DND-41 (cell line): ENCODE measurements at regions not wholly inside any gene's neighbourhood (a gene's known extent, or its start where the extent isn't known, plus 50 kb on each side); places are given as distances from the start of the nearest gene placed in this dataset.

Experiments used
- ATAC-seq: fragments of 200-7000 bp; cut with Tn5 transposase; 3 replicates; pipeline ENCODE4 v1.9.1; 2021; ENCODE audit warnings: low read depth; ENCODE audit not compliant: insufficient read depth
- DNase-seq: peaks from one replicate; pipeline ENCODE4 v3.0.0-alpha.2; 2020
- H2AFZ ChIP-seq: 2 replicates; pipeline ENCODE4 v1.6.0; 2012; ENCODE audit warnings: low read depth, low read length
- H3K27ac ChIP-seq: 2 replicates; pipeline ENCODE4 v1.5.1; 2012; ENCODE audit warnings: low read length, inconsistent platforms
- H3K27me3 ChIP-seq: fragments of 200-600 bp; sonication (generic); 2 replicates; pipeline ENCODE4 v1.6.0; 2012; ENCODE audit warnings: low read length, mild to moderate bottlenecking, inconsistent platforms; ENCODE audit not compliant: insufficient read depth, poor library complexity
- H3K36me3 ChIP-seq: 2 replicates; pipeline ENCODE4 v1.5.1; 2012; ENCODE audit warnings: low read length, inconsistent platforms; ENCODE audit not compliant: insufficient read depth
- H3K4me1 ChIP-seq: 2 replicates; pipeline ENCODE4 v1.5.1; 2012; ENCODE audit warnings: mild to moderate bottlenecking, low read length; ENCODE audit not compliant: insufficient read depth
- H3K4me2 ChIP-seq: 2 replicates; pipeline ENCODE4 v1.6.0; 2012; ENCODE audit warnings: mild to moderate bottlenecking, moderate library complexity, low read length, inconsistent platforms; ENCODE audit not compliant: insufficient read depth
- H3K4me3 ChIP-seq, 2 experiments: fragments of 200-600 bp in 1 of 2; shearing (Covaris generic) in 1 of 2; 2 replicates each; pipeline ENCODE4 v1.5.1; 2012 to 2016; ENCODE audit warnings: inconsistent platforms in 2 of 2, low read length in 2 of 2, mild to moderate bottlenecking in 2 of 2, low read depth in 1 of 2, moderate library complexity in 1 of 2
- H3K79me2 ChIP-seq: 2 replicates; pipeline ENCODE4 v1.6.0; 2012; ENCODE audit warnings: low read length, inconsistent platforms; ENCODE audit not compliant: insufficient read depth
- H3K9ac ChIP-seq: 2 replicates; pipeline ENCODE4 v1.6.0; 2012; ENCODE audit warnings: low read depth, mild to moderate bottlenecking, inconsistent platforms, low read length, moderate library complexity
- H3K9me3 ChIP-seq: 2 replicates; pipeline ENCODE4 v1.5.1; 2012; ENCODE audit warnings: low read length, moderate library complexity, mild to moderate bottlenecking, inconsistent platforms; ENCODE audit not compliant: insufficient read depth, severe bottlenecking
- H4K20me1 ChIP-seq: 2 replicates; pipeline ENCODE4 v1.6.0; 2012; ENCODE audit warnings: low read length; ENCODE audit not compliant: insufficient read depth
- EZH2 ChIP-seq: IDR thresholded peaks from 3 replicates; pipeline ENCODE4 v1.6.1; 2012; ENCODE audit warnings: borderline replicate concordance, low read depth, mild to moderate bottlenecking, moderate library complexity, low read length, inconsistent platforms; ENCODE audit not compliant: severe bottlenecking
- TF ChIP-seq, protein P1 (sequence below): IDR thresholded peaks from 2 replicates; pipeline ENCODE4 v1.5.1; 2012; ENCODE audit warnings: borderline replicate concordance, low read length, moderate library complexity, mild to moderate bottlenecking; ENCODE audit not compliant: poor library complexity, severe bottlenecking; ENCODE audit errors: extremely low read depth

DNA sequence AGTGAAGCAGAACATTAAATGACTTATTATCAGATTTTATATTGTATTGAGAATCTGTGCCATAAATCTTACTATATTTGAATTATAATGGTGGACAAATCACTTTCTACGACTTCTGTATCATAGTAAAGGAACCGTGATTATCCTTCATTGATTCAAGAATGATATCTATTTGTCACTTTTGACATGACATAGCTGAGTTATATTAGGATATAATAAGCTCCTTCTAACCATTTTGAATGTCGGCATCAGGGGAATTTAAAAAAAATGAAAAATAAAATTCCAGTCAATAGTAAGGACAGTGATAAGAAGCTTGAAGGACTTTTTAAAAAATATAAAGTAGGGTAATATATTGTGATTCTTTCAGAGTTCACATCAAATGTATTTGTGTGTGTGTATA, 338.9 kb upstream of the ACO1 start:
- Histone ChIP-seq H3K27me3 (no peaks in the 10 kb centered on the region), H2AFZ (no peak overlapping the region), H4K20me1 (no peaks in the 10 kb centered on the region), H3K4me1 (no peaks in the 10 kb centered on the region), H3K4me2 (no peak overlapping the region), H3K9me3 (no peaks in the 10 kb centered on the region), H3K27ac (no peak overlapping the region), H3K36me3 (no peaks in the 10 kb centered on the region), H3K4me3 (no peak overlapping the region), H3K9ac (no peak overlapping the region), H3K79me2 (no peaks in the 10 kb centered on the region)
- ATAC-seq = no peak
- TF ChIP-seq, protein P1, sequence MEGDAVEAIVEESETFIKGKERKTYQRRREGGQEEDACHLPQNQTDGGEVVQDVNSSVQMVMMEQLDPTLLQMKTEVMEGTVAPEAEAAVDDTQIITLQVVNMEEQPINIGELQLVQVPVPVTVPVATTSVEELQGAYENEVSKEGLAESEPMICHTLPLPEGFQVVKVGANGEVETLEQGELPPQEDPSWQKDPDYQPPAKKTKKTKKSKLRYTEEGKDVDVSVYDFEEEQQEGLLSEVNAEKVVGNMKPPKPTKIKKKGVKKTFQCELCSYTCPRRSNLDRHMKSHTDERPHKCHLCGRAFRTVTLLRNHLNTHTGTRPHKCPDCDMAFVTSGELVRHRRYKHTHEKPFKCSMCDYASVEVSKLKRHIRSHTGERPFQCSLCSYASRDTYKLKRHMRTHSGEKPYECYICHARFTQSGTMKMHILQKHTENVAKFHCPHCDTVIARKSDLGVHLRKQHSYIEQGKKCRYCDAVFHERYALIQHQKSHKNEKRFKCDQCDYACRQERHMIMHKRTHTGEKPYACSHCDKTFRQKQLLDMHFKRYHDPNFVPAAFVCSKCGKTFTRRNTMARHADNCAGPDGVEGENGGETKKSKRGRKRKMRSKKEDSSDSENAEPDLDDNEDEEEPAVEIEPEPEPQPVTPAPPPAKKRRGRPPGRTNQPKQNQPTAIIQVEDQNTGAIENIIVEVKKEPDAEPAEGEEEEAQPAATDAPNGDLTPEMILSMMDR = no peak
- TF ChIP-seq EZH2 = no peak
- no peak for DNase-seq

DNA sequence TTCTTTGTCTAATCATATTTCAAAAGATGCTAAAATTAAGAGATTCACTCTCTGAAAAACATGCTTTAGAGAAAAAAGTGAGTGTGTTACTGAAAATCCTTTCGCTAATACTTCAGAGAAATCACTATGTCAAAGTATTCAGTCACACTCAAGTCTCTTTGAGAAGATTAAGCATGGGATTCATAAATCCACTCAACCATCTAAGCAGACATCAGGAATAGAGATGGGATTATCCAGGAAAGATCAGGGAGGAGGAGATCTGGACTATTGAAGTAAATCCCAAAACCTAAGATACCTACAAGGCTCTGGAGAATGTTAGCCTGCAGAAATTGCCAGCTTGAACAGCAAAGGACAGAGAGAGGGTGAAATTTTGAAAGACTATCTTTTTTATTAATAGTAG, 317.2 kb upstream of the ACO1 start:
- Histone ChIP-seq H3K9ac (no peak overlapping the region), H3K36me3 (no peaks in the 10 kb centered on the region), H3K27ac (no peak overlapping the region), H3K4me3 (no peak overlapping the region), H3K4me1 (no peaks in the 10 kb centered on the region), H4K20me1 (no peaks in the 10 kb centered on the region), H3K9me3 (no peaks in the 10 kb centered on the region), H3K79me2 (no peaks in the 10 kb centered on the region), H3K4me2 (no peak overlapping the region), H2AFZ (no peak overlapping the region), H3K27me3 (no peaks in the 10 kb centered on the region)
- ATAC-seq = no peak
- TF ChIP-seq EZH2 = no peak
- TF ChIP-seq, protein P1 = no peak
- no peak for DNase-seq

DNA sequence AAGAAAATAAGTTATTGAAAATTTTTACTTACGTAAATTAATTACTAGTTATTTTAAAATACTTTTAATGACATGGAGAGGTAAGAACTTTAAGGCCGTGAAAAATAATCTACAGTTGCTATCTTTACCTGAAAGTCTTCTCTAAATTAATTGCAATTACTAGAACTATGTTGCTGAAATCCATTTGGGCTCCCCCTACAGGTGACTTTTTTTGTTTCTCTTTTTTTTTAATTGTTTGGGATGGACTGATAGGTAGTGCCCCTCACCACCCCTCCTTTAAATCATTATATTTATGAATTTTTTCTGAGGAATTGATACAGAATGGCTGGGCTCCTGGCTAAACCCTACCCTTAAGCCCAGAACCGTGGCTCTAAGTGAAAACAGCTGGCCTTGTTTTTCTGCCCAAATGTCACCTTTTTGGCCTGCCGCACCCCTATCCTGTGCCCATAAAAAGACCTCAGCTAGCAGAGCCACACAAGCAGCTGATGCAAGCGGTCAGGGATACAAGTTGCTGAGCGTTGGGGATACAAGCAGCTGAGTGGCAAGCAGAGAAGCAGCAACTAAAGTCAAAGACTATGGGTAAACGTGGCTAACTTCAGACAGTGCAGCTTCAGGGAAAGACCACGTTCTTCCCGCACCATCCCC, 315.2 kb upstream of the ACO1 start:
- Histone ChIP-seq H3K9me3 (no peaks in the 10 kb centered on the region), H3K27ac (no peak overlapping the region), H3K4me1 (no peaks in the 10 kb centered on the region), H2AFZ (no peak overlapping the region), H3K9ac (no peak overlapping the region), H3K27me3 (no peaks in the 10 kb centered on the region), H3K79me2 (no peaks in the 10 kb centered on the region), H3K36me3 (no peaks in the 10 kb centered on the region), H3K4me2 (no peak overlapping the region), H3K4me3 (no peak overlapping the region), H4K20me1 (no peaks in the 10 kb centered on the region)
- ATAC-seq (no peak), DNase-seq (no peak)
- no peak for TF ChIP-seq EZH2
- TF ChIP-seq, protein P1 = no peak

DNA sequence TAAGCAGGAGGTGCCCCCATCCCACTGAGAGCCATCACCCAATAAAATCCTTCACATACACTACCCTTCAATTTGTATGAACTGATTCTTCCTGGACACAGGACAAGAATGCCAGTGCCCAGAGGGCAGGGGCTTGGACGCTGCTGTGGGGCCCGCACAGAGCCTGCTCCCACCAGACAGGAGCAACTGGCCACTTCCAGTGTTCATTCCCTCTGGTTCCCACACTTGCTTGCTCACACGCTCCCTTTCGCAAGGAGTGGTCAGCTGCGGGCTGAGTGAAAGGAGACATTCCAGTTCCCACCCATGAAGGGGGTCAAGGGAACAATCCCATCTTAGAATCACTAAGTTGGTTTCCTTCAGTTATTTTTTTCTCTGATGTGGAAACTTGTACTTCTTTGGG, 314.5 kb upstream of the ACO1 start:
- Histone ChIP-seq H3K9ac (no peak overlapping the region), H2AFZ (no peak overlapping the region), H3K36me3 (no peaks in the 10 kb centered on the region), H3K4me3 (no peak overlapping the region), H4K20me1 (no peaks in the 10 kb centered on the region), H3K27ac (no peak overlapping the region), H3K27me3 (no peaks in the 10 kb centered on the region), H3K9me3 (no peaks in the 10 kb centered on the region), H3K4me1 (no peaks in the 10 kb centered on the region), H3K4me2 (no peak overlapping the region), H3K79me2 (no peaks in the 10 kb centered on the region)
- no peak for ATAC-seq
- DNase-seq = no peak
- no peak for TF ChIP-seq EZH2
- TF ChIP-seq, protein P1 = no peak
